ENCODE measurements at regions not wholly inside any gene's neighbourhood (a gene's known extent, or its start where the extent isn't known, plus 50 kb on each side); places are given as distances from the start of the nearest gene placed in this dataset.

DNA sequence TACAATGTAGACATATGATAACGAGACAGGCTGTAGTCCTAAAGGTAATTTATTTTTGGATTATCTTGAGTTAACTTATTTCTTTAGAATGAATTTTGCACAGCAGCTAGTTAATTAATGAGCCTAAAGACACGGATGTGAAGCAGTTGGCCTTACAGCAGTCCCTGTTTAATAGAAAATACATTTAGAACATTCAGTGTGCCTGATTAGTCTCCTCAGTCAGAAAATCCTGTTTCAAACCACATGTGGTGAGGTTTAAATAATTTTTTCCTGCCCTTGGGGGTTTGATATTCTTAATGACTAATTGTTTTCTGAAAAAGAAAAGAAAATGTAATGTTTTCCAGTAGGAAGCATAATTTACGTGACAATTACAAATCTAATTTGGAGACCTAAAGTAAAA lies 494.2 kb upstream of the CDH8 start:
- no peaks in the 10 kb centered on the region for H3K9me3 ChIP-seq (ENCODE audit: control insufficient read depth, insufficient read depth, low read length)
- TF ChIP-seq, protein P1, sequence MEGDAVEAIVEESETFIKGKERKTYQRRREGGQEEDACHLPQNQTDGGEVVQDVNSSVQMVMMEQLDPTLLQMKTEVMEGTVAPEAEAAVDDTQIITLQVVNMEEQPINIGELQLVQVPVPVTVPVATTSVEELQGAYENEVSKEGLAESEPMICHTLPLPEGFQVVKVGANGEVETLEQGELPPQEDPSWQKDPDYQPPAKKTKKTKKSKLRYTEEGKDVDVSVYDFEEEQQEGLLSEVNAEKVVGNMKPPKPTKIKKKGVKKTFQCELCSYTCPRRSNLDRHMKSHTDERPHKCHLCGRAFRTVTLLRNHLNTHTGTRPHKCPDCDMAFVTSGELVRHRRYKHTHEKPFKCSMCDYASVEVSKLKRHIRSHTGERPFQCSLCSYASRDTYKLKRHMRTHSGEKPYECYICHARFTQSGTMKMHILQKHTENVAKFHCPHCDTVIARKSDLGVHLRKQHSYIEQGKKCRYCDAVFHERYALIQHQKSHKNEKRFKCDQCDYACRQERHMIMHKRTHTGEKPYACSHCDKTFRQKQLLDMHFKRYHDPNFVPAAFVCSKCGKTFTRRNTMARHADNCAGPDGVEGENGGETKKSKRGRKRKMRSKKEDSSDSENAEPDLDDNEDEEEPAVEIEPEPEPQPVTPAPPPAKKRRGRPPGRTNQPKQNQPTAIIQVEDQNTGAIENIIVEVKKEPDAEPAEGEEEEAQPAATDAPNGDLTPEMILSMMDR (IDR thresholded peaks at IDR 0.05; ENCODE audit: low read depth, low read length, poor library complexity, severe bottlenecking), result no peak
- TF ChIP-seq EZH2phosphoT487 (IDR thresholded peaks at IDR 0.05; ENCODE audit: borderline replicate concordance, low read length), result no peak
- no peak overlapping the region for H3K4me3 ChIP-seq (ENCODE audit: low read length)
- H4K20me1 ChIP-seq (ENCODE audit: control insufficient read depth, insufficient read depth, low read depth, low read length), result no peaks in the 10 kb centered on the region
- H3K27me3 ChIP-seq (ENCODE audit: control insufficient read depth, low read length), result no peaks in the 10 kb centered on the region
- H3K36me3 ChIP-seq (ENCODE audit: control insufficient read depth, low read length), result no peaks in the 10 kb centered on the region
- no peak overlapping the region for H3K4me2 ChIP-seq (ENCODE audit: low read length)
- H3K27ac ChIP-seq (ENCODE audit: low read depth, low read length), result no peak overlapping the region
- no peaks in the 10 kb centered on the region for H3F3A ChIP-seq (ENCODE audit: control insufficient read depth, insufficient read depth)
- no peaks in the 10 kb centered on the region for H3K79me2 ChIP-seq (ENCODE audit: control insufficient read depth, low read length)
- H3K9me2 ChIP-seq (replicated peaks; ENCODE audit: control insufficient read depth, low read length), result no peaks in the 10 kb centered on the region; the same call in 1 of the 2 replicates
- H3K4me1 ChIP-seq (ENCODE audit: control insufficient read depth, low read length), result no peaks in the 10 kb centered on the region

DNA sequence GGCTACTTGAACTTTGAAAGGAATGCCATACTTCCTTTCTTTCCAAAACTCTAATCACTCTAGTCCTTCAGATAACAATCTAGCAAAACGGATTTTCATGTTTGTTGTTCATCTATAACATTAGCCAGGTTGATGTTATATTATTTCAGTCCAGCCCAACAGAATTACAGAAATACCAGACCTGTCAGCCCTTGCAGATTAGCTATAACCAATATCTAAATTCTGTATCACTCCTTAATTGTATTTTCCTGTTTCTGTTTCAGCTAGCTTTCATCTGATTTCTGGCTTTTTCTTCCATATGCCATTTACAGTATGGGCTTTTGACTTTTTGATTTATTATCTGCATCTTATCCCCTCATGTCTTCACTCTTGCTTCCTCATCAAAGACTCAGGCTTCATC lies 479.8 kb upstream of the CDH8 start:
- TF ChIP-seq, protein P1 (IDR thresholded peaks at IDR 0.05; ENCODE audit: low read depth, low read length, poor library complexity, severe bottlenecking), result no peak
- TF ChIP-seq EZH2phosphoT487 (IDR thresholded peaks at IDR 0.05; ENCODE audit: borderline replicate concordance, low read length), result no peak
- no peaks in the 10 kb centered on the region for H4K20me1 ChIP-seq (ENCODE audit: control insufficient read depth, insufficient read depth, low read depth, low read length)
- H3K36me3 ChIP-seq (ENCODE audit: control insufficient read depth, low read length), result no peaks in the 10 kb centered on the region

DNA sequence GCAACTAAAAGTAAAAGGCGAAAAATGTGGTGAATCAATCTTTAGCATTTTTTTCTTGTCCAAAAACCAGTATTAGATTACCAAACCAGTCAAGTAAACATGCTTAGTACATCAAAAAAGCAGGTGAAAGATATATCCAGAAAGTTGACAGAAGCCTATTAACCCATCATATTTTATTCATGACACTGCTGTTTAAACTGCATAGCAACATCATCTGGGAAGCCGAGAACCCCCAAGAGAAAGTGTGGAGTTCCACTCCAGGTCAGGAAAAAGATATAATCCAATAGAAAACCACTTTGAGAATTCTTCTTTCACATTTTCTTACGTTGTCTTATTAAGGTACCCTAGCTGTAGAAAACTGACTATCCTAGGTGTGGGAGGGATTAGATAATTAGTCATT lies 466.8 kb upstream of the CDH8 start:
- no peaks in the 10 kb centered on the region for H3K27me3 ChIP-seq (ENCODE audit: control insufficient read depth, low read length)
- TF ChIP-seq, protein P1 (IDR thresholded peaks at IDR 0.05; ENCODE audit: low read depth, low read length, poor library complexity, severe bottlenecking), result no peak
- TF ChIP-seq EZH2phosphoT487 (IDR thresholded peaks at IDR 0.05; ENCODE audit: borderline replicate concordance, low read length), result no peak
- H3K4me3 ChIP-seq (ENCODE audit: low read length), result no peak overlapping the region
- no peaks in the 10 kb centered on the region for H3K9me2 ChIP-seq (replicated peaks; ENCODE audit: control insufficient read depth, low read length)
- no peak overlapping the region for H3K27ac ChIP-seq (ENCODE audit: low read depth, low read length)
- no peaks in the 10 kb centered on the region for H3F3A ChIP-seq (ENCODE audit: control insufficient read depth, insufficient read depth)
- H4K20me1 ChIP-seq (ENCODE audit: control insufficient read depth, insufficient read depth, low read depth, low read length), result no peaks in the 10 kb centered on the region
- no peaks in the 10 kb centered on the region for H3K79me2 ChIP-seq (ENCODE audit: control insufficient read depth, low read length)
- H3K4me2 ChIP-seq (ENCODE audit: low read length), result no peak overlapping the region
- H3K36me3 ChIP-seq (ENCODE audit: control insufficient read depth, low read length), result no peaks in the 10 kb centered on the region
- no peaks in the 10 kb centered on the region for H3K4me1 ChIP-seq (ENCODE audit: control insufficient read depth, low read length)
- H3K9me3 ChIP-seq (ENCODE audit: control insufficient read depth, insufficient read depth, low read length), result no peaks in the 10 kb centered on the region

More for the DNA sequence above, 479.8 kb upstream of the CDH8 start:
- Histone ChIP-seq H3K27ac (ENCODE audit: low read depth, low read length) (no peak overlapping the region), H3K4me1 (ENCODE audit: control insufficient read depth, low read length) (no peaks in the 10 kb centered on the region), H3K79me2 (ENCODE audit: control insufficient read depth, low read length) (no peaks in the 10 kb centered on the region), H3K9me2 (replicated peaks; ENCODE audit: control insufficient read depth, low read length) (no peaks in the 10 kb centered on the region), H3F3A (ENCODE audit: control insufficient read depth, insufficient read depth) (no peaks in the 10 kb centered on the region), H3K27me3 (ENCODE audit: control insufficient read depth, low read length) (no peaks in the 10 kb centered on the region), H3K4me3 (ENCODE audit: low read length) (no peak overlapping the region), H3K4me2 (ENCODE audit: low read length) (no peak overlapping the region), H3K9me3 (ENCODE audit: control insufficient read depth, insufficient read depth, low read length) (no peaks in the 10 kb centered on the region)

Measured in DOHH2 (cell line).